Upper lobe of left lung (tissue), 6 donors: ENCODE measurements at regions not wholly inside any gene's neighbourhood (a gene's known extent, or its start where the extent isn't known, plus 50 kb on each side); places are given as distances from the start of the nearest gene placed in this dataset.
A peak's percentile ranks its signal among the peaks of the same experiment; 100 is the strongest.
"Not testable (repeated sequence)": the region's sequence is repeated elsewhere in the genome, so short reads cannot be mapped to it uniquely, and the experiment has no call there.

Source experiments
- ATAC-seq, 2 donors: fragments of 200-7000 bp; cut with Tn5 transposase; one replicate each; pipeline ENCODE4 v1.9.1; 2022; ENCODE audit warnings: mild to moderate bottlenecking in 2 of 2, moderate library complexity in 2 of 2; ENCODE audit not compliant: low FRiP score in 2 of 2
- DNase-seq, 2 donors: peaks; one replicate each; pipeline ENCODE4 v3.0.0-alpha.2; 2019 to 2020
- H3K27ac ChIP-seq, 4 donors: fragments of 200-600 bp; sonication (generic); one replicate each; pipeline ENCODE4 v1.5.1; 2016 to 2019
- H3K27me3 ChIP-seq, 4 donors: fragments of 200-600 bp; sonication (generic); one replicate each; pipeline ENCODE4 v1.5.1; 2017 to 2019
- H3K36me3 ChIP-seq, 4 donors: fragments of 200-600 bp; sonication (generic); one replicate each; pipeline ENCODE4 v1.5.1; 2016 to 2019
- H3K4me1 ChIP-seq, 4 donors: fragments of 200-600 bp; sonication (generic); one replicate each; pipeline ENCODE4 v1.5.1; 2018 to 2019
- H3K4me3 ChIP-seq, 4 donors: fragments of 200-600 bp; sonication (generic); one replicate each; pipeline ENCODE4 v1.5.1; 2017 to 2019; ENCODE audit warnings: mild to moderate bottlenecking in 2 of 4, moderate library complexity in 1 of 4
- H3K9me3 ChIP-seq, 4 donors: fragments of 200-600 bp; sonication (generic); one replicate each; pipeline ENCODE4 v1.5.1; 2018 to 2019
- EP300 ChIP-seq, 4 donors: sonication (generic); formaldehyde crosslinking; IDR thresholded peaks; one replicate each; pipeline ENCODE4 v1.5.1; 2017; ENCODE audit warnings: antibody characterized with exemption in 4 of 4, control low read depth in 2 of 4
- POLR2A ChIP-seq, 4 donors: fragments of 450-650 bp; IDR thresholded peaks; one replicate each; pipeline ENCODE4 v1.5.1; 2016 to 2017; ENCODE audit warnings: antibody characterized with exemption in 4 of 4, mild to moderate bottlenecking in 2 of 4
- POLR2AphosphoS5 ChIP-seq, 2 donors: sonication (generic); formaldehyde crosslinking; IDR thresholded peaks; one replicate each; pipeline ENCODE4 v1.5.1; 2017; ENCODE audit warnings: antibody characterized with exemption in 2 of 2
- WGBS, 2 donors: methylation state at CpG; one replicate each; pipeline ENCODE4 v1.1.5; 2017 to 2018; 5-methylcytosine and 5-hydroxymethylcytosine counted together
- TF ChIP-seq, protein P1 (sequence below), 6 experiments: fragments of 450-650 bp in 4 of 6; fragments of 200-600 bp in 2 of 6; sonication (generic) in 2 of 6; IDR thresholded peaks; one replicate each; pipeline ENCODE4 v1.5.1; 2016 to 2019; ENCODE audit warnings: antibody characterized with exemption in 6 of 6
- donor health status: DM: no; HTN: no; CAD: no; lungs with moderate emphysema.
- donor health status: DM: no; HTN: yes; CAD: no; lungs with severe emphysema.

DNA sequence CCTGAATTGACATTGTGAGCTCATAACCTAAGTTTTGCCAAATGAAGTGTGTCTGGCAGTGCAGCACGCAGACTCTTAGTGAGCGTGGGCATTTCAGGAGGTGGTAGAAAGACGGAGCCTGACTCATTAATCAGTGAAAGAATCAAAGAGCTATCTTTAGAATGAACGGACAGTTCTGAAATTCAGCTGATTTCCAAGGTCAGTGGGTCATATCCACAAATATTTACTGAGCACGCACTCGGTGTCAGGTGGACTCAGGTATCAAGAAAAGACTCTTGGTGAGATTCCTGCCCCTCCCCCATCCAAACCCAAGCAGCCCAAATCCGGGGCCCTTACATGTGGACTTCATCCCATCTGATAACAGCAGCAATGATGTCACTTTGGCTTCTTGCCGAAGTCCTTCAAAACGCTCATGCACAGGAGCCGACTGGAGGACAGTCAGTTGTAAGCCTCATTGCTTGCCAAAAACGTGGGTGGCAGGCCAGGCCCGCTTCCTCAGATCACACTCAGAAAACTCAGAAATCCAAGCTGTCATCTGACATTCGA, 185.8 kb downstream of the HS3ST3A1 start:
- ATAC-seq = peak; percentile 46 to 61

DNA sequence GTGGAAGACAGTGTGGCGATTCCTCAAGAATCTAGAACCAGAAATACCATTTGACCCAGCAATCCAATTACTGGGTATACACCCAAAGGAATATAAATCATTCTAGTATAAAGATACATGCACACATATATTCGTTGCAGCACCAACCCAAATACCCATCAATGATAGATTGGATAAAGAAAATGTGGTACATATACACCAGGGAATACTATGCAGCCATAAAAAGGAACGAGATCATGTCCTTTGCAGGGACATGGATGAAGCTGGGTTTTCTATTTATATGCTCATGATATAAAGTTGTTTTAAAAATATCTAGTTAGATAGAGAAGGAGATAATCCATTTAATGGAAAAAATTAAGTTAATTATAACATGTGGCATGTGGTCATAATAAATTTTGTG, 186.5 kb downstream of the HS3ST3A1 start:
- not testable (repeated sequence) for DNase-seq, H3K36me3 ChIP-seq, H3K27ac ChIP-seq, H3K4me3 ChIP-seq, H3K9me3 ChIP-seq, ATAC-seq, H3K27me3 ChIP-seq
- peaks cover 10 to 20% (median 15%) of the 10 kb centered on the region in 4 donors for H3K4me1 ChIP-seq
- 71 to 78% methylated on average over 3 of the region's 3 CpGs for WGBS, 2 donors

More for the DNA sequence above, 185.8 kb downstream of the HS3ST3A1 start:
- peak in 1 of 2 donors; percentile 88 for DNase-seq
- no peaks in the 10 kb centered on the region for H3K9me3 ChIP-seq
- H3K36me3 ChIP-seq = no peaks in the 10 kb centered on the region
- TF ChIP-seq POLR2AphosphoS5 (IDR thresholded peaks at IDR 0.05) (peak in 1 of 2 donors; percentile 78), POLR2A (IDR thresholded peaks at IDR 0.05) (no peak), EP300 (IDR thresholded peaks at IDR 0.05) (peak in 2 of 4 donors; percentile 37 to 64)
- H3K4me1 ChIP-seq = peaks cover 10 to 21% (median 14%) of the 10 kb centered on the region in 4 donors
- H3K4me3 ChIP-seq = no peak overlapping the region
- 15 to 17% methylated on average over 9 to 13 of the region's 13 CpGs for WGBS, 2 donors
- no peak overlapping the region for H3K27ac ChIP-seq
- H3K27me3 ChIP-seq = no peaks in the 10 kb centered on the region

DNA sequence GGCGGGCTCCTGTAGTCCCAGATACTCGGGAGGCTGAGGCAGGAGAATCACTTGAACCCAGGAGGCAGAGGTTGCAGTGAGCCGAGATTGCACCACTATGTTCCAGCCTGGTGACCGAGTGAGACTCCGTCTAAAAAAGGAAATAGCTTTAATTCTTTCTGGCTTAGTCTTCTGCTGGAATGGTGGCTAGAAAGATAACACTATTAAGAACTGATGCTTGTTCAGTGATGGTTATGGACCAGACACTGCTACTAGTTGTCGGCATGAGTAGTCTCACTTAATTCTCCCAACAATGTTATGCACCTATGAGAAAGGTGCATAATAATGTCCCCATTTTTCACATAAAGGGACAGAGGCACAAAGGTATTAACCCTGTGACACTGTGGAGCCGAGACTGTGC, 188.7 kb downstream of the HS3ST3A1 start:
- Histone ChIP-seq H3K27me3 (no peaks in the 10 kb centered on the region), H3K36me3 (no peaks in the 10 kb centered on the region), H3K9me3 (no peaks in the 10 kb centered on the region), H3K27ac (no peak overlapping the region), H3K4me3 (no peak overlapping the region), H3K4me1 (peaks cover 10 to 20% (median 14%) of the 10 kb centered on the region in 4 donors)
- TF ChIP-seq POLR2A (IDR thresholded peaks at IDR 0.05) (no peak), POLR2AphosphoS5 (IDR thresholded peaks at IDR 0.05) (no peak)
- TF ChIP-seq, protein P1, sequence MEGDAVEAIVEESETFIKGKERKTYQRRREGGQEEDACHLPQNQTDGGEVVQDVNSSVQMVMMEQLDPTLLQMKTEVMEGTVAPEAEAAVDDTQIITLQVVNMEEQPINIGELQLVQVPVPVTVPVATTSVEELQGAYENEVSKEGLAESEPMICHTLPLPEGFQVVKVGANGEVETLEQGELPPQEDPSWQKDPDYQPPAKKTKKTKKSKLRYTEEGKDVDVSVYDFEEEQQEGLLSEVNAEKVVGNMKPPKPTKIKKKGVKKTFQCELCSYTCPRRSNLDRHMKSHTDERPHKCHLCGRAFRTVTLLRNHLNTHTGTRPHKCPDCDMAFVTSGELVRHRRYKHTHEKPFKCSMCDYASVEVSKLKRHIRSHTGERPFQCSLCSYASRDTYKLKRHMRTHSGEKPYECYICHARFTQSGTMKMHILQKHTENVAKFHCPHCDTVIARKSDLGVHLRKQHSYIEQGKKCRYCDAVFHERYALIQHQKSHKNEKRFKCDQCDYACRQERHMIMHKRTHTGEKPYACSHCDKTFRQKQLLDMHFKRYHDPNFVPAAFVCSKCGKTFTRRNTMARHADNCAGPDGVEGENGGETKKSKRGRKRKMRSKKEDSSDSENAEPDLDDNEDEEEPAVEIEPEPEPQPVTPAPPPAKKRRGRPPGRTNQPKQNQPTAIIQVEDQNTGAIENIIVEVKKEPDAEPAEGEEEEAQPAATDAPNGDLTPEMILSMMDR (IDR thresholded peaks at IDR 0.05) = no peak
- no peak for ATAC-seq
- no peak for DNase-seq
- 84 to 90% methylated on average over 7 of the region's 7 CpGs for WGBS, 2 donors

GRCh38 chr17:13410874-13411273, 190.9 kb downstream of the HS3ST3A1 start:
- peaks cover 2 to 12% (median 6%) of the 10 kb centered on the region in 4 donors for H3K4me1 ChIP-seq
- no peaks in the 10 kb centered on the region for H3K36me3 ChIP-seq
- DNase-seq (peak in 1 of 2 donors; percentile 74), ATAC-seq (peak; percentile 70 to 76)
- peak overlapping the region; percentile 6 to 27 (median 12) for H3K27ac ChIP-seq
- WGBS, 2 donors = 19 to 25% methylated on average over 2 of the region's 2 CpGs
- H3K4me3 ChIP-seq = no peak overlapping the region
- H3K27me3 ChIP-seq = no peaks in the 10 kb centered on the region
- TF ChIP-seq EP300 (IDR thresholded peaks at IDR 0.05) = no peak
- TF ChIP-seq POLR2AphosphoS5 (IDR thresholded peaks at IDR 0.05) = no peak
- TF ChIP-seq, protein P1 (IDR thresholded peaks at IDR 0.05) = no peak
- TF ChIP-seq POLR2A (IDR thresholded peaks at IDR 0.05) = no peak
- H3K9me3 ChIP-seq = no peaks in the 10 kb centered on the region

DNA sequence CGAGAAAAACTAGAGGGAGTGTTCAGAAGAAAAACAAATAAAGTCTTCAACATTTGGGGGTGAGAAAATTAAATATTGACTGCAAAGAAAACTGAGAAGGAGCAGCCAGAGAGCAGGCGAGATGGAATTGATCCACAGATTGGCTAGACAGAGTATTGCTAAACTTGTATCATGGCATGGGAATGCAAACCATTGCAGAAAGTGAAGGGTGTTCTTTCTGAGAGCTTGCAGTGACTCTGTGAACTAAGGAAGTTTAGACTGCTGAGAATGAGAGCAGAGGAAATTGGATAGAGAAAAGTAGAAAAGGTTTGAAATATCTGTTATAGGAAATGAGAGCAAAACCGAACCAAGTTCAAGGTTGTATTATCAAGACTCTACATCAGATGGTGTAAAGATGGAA, 191.5 kb downstream of the HS3ST3A1 start:
- Histone ChIP-seq H3K36me3 (no peaks in the 10 kb centered on the region), H3K4me3 (no peak overlapping the region), H3K9me3 (no peaks in the 10 kb centered on the region), H3K4me1 (peaks cover 0 to 7% (median 3%) of the 10 kb centered on the region in 4 donors), H3K27ac (no peak overlapping the region), H3K27me3 (no peaks in the 10 kb centered on the region)
- DNase-seq (no peak), ATAC-seq (no peak)
- TF ChIP-seq, protein P1 (IDR thresholded peaks at IDR 0.05) = no peak
- TF ChIP-seq POLR2A (IDR thresholded peaks at IDR 0.05) = no peak
- no peak for TF ChIP-seq POLR2AphosphoS5 (IDR thresholded peaks at IDR 0.05)
- no peak for TF ChIP-seq EP300 (IDR thresholded peaks at IDR 0.05)
- 66 to 69% methylated on average over 3 of the region's 3 CpGs for WGBS, 2 donors

DNA sequence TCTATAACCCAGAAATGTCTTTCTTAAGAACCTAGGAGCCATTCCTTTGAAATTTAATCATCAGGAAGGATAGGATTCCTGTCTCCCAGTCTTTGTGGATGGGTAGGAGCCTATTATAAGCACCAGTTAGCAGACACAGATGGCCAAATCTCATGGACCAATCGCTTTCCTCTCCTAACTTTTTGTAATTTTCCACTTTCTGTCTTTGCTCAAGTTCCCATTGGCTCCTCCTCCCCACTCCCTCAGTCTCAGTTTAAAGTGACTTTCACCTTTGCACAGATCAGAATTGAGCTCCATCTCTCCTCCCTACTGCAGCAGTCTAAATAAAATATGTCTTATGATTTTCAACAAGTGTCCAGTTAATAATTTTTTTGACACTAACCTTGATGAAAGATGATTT, 192.3 kb downstream of the HS3ST3A1 start:
- ATAC-seq = no peak

More for the DNA sequence above, 192.3 kb downstream of the HS3ST3A1 start:
- Histone ChIP-seq H3K27me3 (no peaks in the 10 kb centered on the region), H3K27ac (no peak overlapping the region), H3K36me3 (no peaks in the 10 kb centered on the region), H3K4me3 (no peak overlapping the region), H3K4me1 (peaks cover 0 to 7% (median 3%) of the 10 kb centered on the region in 4 donors), H3K9me3 (no peaks in the 10 kb centered on the region)
- 90 to 94% methylated on average over 1 of the region's 1 CpG for WGBS, 2 donors
- DNase-seq = no peak
- TF ChIP-seq POLR2A (IDR thresholded peaks at IDR 0.05) (no peak), POLR2AphosphoS5 (IDR thresholded peaks at IDR 0.05) (no peak), EP300 (IDR thresholded peaks at IDR 0.05) (no peak)
- TF ChIP-seq, protein P1 (IDR thresholded peaks at IDR 0.05) = no peak
